Trophoblast cell (in vitro differentiated cells and primary cell): ENCODE measurements at regions not wholly inside any gene's neighbourhood (a gene's known extent, or its start where the extent isn't known, plus 50 kb on each side); places are given as distances from the start of the nearest gene placed in this dataset.

Source experiments
- DNase-seq, 2 donors: peaks; one replicate each; pipeline ENCODE4 v3.0.0-alpha.2; 2016
- H2AFZ ChIP-seq: 2 replicates; pipeline ENCODE4 v1.6.1; 2013; ENCODE audit warnings: low read length, moderate library complexity, mild to moderate bottlenecking; ENCODE audit not compliant: insufficient read depth, poor library complexity
- H2AK5ac ChIP-seq: 2 replicates; pipeline ENCODE4 v1.6.1; 2013; ENCODE audit warnings: mild to moderate bottlenecking, low read length
- H2BK120ac ChIP-seq: 2 replicates; pipeline ENCODE4 v1.6.1; 2013; ENCODE audit warnings: low read length, mild to moderate bottlenecking, moderate library complexity; ENCODE audit not compliant: insufficient read depth, poor library complexity
- H2BK12ac ChIP-seq: 2 replicates; pipeline ENCODE4 v1.6.1; 2013; ENCODE audit warnings: mild to moderate bottlenecking, low read length, moderate library complexity
- H2BK5ac ChIP-seq: 2 replicates; pipeline ENCODE4 v1.6.1; 2013; ENCODE audit warnings: low read length, low read depth, moderate library complexity, mild to moderate bottlenecking; ENCODE audit not compliant: poor library complexity
- H3K14ac ChIP-seq: 2 replicates; pipeline ENCODE4 v1.6.1; 2013; ENCODE audit warnings: mild to moderate bottlenecking, low read length
- H3K18ac ChIP-seq: 2 replicates; pipeline ENCODE4 v1.6.1; 2013; ENCODE audit warnings: mild to moderate bottlenecking, low read length
- H3K23ac ChIP-seq: 2 replicates; pipeline ENCODE4 v1.6.1; 2013; ENCODE audit warnings: low read length
- H3K27ac ChIP-seq: 2 replicates; pipeline ENCODE4 v1.5.1; 2013; ENCODE audit warnings: low read depth, mild to moderate bottlenecking, inconsistent platforms, low read length, moderate library complexity
- H3K27me3 ChIP-seq: 2 replicates; pipeline ENCODE4 v1.6.1; 2013; ENCODE audit warnings: inconsistent platforms, mild to moderate bottlenecking, low read length, moderate library complexity; ENCODE audit not compliant: insufficient read depth
- H3K36me3 ChIP-seq, 2 experiments: 1 replicate in 1 of 2; 2 replicates in 1 of 2; pipeline ENCODE4 v1.6.1; 2013; ENCODE audit warnings: low read length in 2 of 2, mild to moderate bottlenecking in 2 of 2, moderate library complexity in 1 of 2; ENCODE audit not compliant: insufficient read depth in 2 of 2, control insufficient read depth in 1 of 2
- H3K4ac ChIP-seq: 2 replicates; pipeline ENCODE4 v1.6.1; 2013; ENCODE audit warnings: low read depth, mild to moderate bottlenecking, low read length, moderate library complexity
- H3K4me1 ChIP-seq, 2 experiments: 1 replicate in 1 of 2; 2 replicates in 1 of 2; pipeline ENCODE4 v1.6.1; 2013; ENCODE audit warnings: low read length in 2 of 2, mild to moderate bottlenecking in 2 of 2, moderate library complexity in 1 of 2; ENCODE audit not compliant: insufficient read depth in 2 of 2, control insufficient read depth in 1 of 2
- H3K4me2 ChIP-seq: 2 replicates; pipeline ENCODE4 v1.6.1; 2013; ENCODE audit warnings: inconsistent platforms, mild to moderate bottlenecking, low read length, moderate library complexity
- H3K4me3 ChIP-seq: 2 replicates; pipeline ENCODE4 v1.5.1; 2013; ENCODE audit warnings: mild to moderate bottlenecking, low read depth, low read length, inconsistent platforms
- H3K79me1 ChIP-seq: one replicate; pipeline ENCODE4 v1.6.1; 2013; ENCODE audit warnings: low read length
- H3K79me2 ChIP-seq: 2 replicates; pipeline ENCODE4 v1.6.1; 2013; ENCODE audit warnings: low read length, mild to moderate bottlenecking; ENCODE audit not compliant: control insufficient read depth, insufficient read depth, poor library complexity
- H3K9ac ChIP-seq: 2 replicates; pipeline ENCODE4 v1.6.1; 2013; ENCODE audit warnings: mild to moderate bottlenecking, low read length
- H3K9me3 ChIP-seq: 2 replicates; pipeline ENCODE4 v1.6.1; 2013; ENCODE audit warnings: low read depth, mild to moderate bottlenecking, control low read depth, inconsistent platforms, low read length; ENCODE audit not compliant: insufficient read depth
- H4K12ac ChIP-seq: 2 replicates; pipeline ENCODE4 v1.6.1; 2013; ENCODE audit warnings: low read depth, mild to moderate bottlenecking, low read length, moderate library complexity
- H4K8ac ChIP-seq: 2 replicates; pipeline ENCODE4 v1.6.1; 2013; ENCODE audit warnings: low read depth, mild to moderate bottlenecking, low read length, moderate library complexity
- H4K91ac ChIP-seq: one replicate; pipeline ENCODE4 v1.6.1; 2013; ENCODE audit warnings: low read depth, mild to moderate bottlenecking, low read length, moderate library complexity
- WGBS: extraction: QIAGEN DNeasy Blood & Tissue Kit; methylation state at CpG from one replicate; pipeline ENCODE4 v1.1.7; 2013; ENCODE audit warnings: missing lambda C conversion rate; ENCODE audit not compliant: insufficient read length, insufficient coverage; ENCODE audit errors: extremely low coverage; 5-methylcytosine and 5-hydroxymethylcytosine counted together

DNA sequence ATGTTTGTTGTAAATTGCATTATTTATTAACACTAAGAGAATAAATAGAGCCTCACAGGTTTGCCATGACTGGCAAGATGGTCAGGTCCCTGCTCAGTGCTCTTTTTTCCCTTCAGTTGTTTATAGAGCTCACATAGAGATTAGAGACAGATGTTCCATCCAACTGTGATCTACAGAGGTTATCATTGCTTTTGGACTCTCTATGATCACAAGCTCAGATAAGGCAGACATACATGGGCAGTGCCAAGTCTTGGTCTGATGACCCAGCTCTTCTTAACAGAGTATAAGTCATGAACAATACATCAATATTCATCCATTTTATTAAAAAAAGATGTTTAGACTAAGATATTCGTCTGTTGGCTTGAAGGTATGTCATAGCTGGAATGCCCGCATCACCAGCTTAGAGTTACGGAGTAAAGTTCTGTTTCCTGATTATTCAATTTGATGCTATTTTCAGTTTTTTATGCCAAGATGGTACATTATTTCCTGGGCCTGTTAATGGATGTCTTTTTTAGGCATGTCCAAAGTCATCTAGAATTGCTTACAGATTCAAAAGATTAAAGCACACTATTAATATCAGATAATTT, 729.8 kb upstream of the SLC10A2 start:
- H3K14ac ChIP-seq, result no peak overlapping the region
- no peak overlapping the region for H3K4me2 ChIP-seq
- no peak overlapping the region for H3K23ac ChIP-seq
- no peaks in the 10 kb centered on the region for H3K36me3 ChIP-seq
- H2BK12ac ChIP-seq, result no peak overlapping the region
- H4K91ac ChIP-seq, result no peak overlapping the region
- no peak overlapping the region for H3K27ac ChIP-seq
- H2AFZ ChIP-seq, result no peak overlapping the region
- no peak overlapping the region for H2BK5ac ChIP-seq
- H3K9ac ChIP-seq, result no peak overlapping the region
- no peak overlapping the region for H2BK120ac ChIP-seq
- DNase-seq, result no peak
- no peak overlapping the region for H4K8ac ChIP-seq
- WGBS, result no CpG with 5 or more reads among the region's 3 CpGs
- peaks cover 2% of the 10 kb centered on the region for H3K9me3 ChIP-seq
- no peak overlapping the region for H3K4ac ChIP-seq
- no peaks in the 10 kb centered on the region for H3K27me3 ChIP-seq
- H3K79me2 ChIP-seq, result no peaks in the 10 kb centered on the region
- H3K4me3 ChIP-seq, result no peak overlapping the region
- H2AK5ac ChIP-seq, result no peak overlapping the region
- H3K18ac ChIP-seq, result no peak overlapping the region
- H3K4me1 ChIP-seq, result no peaks in the 10 kb centered on the region
- H4K12ac ChIP-seq, result no peak overlapping the region
- no peaks in the 10 kb centered on the region for H3K79me1 ChIP-seq

DNA sequence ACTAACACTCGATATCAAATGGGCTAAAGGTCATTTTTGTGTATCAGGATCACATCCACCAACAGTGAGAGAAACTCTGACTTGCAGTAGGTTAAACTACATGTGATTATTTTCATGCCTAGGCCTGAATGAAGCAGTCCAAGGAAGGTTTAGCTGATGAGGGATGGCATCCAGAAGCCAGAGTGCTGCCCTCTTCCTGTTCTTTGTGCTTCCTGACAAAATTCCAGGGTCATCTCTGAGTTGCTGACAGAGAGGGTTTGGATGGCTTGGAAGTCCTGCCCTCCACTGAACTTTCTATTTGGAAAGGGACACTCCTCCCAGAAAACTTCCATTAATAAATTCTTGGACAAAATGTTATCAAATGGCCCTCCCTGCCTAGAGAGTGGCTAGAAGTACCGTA, 728.3 kb upstream of the SLC10A2 start:
- Histone ChIP-seq H3K4me2 (no peak overlapping the region), H2AK5ac (no peak overlapping the region), H2AFZ (no peak overlapping the region)

DNA sequence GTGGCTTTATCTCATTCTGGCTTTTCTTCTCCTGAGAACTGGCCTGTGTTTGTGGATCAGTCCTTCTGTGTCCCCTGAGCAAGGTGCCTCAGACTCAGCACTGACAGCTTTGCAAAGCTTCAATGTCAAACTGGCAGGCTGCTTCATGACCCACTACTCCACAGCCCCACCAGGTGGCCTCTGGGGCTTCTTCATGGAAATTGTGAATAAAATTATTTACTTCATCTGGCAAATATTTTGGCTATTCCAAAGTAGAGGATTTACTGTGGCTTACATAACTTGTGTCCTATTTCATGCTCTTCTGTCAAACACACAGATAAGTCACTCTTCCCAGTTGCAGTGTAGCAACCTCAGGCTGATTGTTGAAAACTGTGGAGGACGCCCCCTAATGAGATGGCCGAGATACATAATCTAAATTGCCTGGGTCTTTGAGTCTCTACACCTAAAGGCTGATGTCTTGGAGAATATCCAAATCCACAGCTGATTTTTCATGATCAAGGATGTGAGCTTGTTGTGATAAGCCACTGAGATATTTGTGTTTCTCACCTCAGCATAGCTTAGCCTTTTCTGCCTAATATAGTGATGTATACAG, 721.9 kb upstream of the SLC10A2 start:
- no peak overlapping the region for H3K27ac ChIP-seq
- no peak overlapping the region for H3K14ac ChIP-seq
- H3K79me2 ChIP-seq, result no peaks in the 10 kb centered on the region
- H2BK5ac ChIP-seq, result no peak overlapping the region
- no peak overlapping the region for H2BK12ac ChIP-seq
- no peak overlapping the region for H2AFZ ChIP-seq
- no peaks in the 10 kb centered on the region for H3K4me1 ChIP-seq
- no peak overlapping the region for H2BK120ac ChIP-seq
- no peak overlapping the region for H3K23ac ChIP-seq
- peaks cover 0 to 2% of the 10 kb centered on the region in 2 experiments for H3K36me3 ChIP-seq
- H4K91ac ChIP-seq, result no peak overlapping the region
- no peaks in the 10 kb centered on the region for H3K79me1 ChIP-seq
- no peak overlapping the region for H4K8ac ChIP-seq
- H3K9me3 ChIP-seq, result peaks cover 2% of the 10 kb centered on the region
- no peak overlapping the region for H3K4ac ChIP-seq
- no peaks in the 10 kb centered on the region for H3K27me3 ChIP-seq
- H3K18ac ChIP-seq, result no peak overlapping the region
- H4K12ac ChIP-seq, result no peak overlapping the region
- H2AK5ac ChIP-seq, result no peak overlapping the region
- no peak for DNase-seq
- H3K9ac ChIP-seq, result no peak overlapping the region
- no peak overlapping the region for H3K4me2 ChIP-seq
- WGBS, result no CpG with 5 or more reads among the region's 2 CpGs
- no peak overlapping the region for H3K4me3 ChIP-seq

More for the DNA sequence above, 728.3 kb upstream of the SLC10A2 start:
- Histone ChIP-seq H2BK120ac (no peak overlapping the region), H3K79me2 (no peaks in the 10 kb centered on the region), H3K36me3 (no peaks in the 10 kb centered on the region), H3K27me3 (no peaks in the 10 kb centered on the region), H3K14ac (no peak overlapping the region), H4K91ac (no peak overlapping the region), H3K27ac (no peak overlapping the region), H3K79me1 (no peaks in the 10 kb centered on the region), H4K12ac (no peak overlapping the region), H3K4me1 (no peaks in the 10 kb centered on the region), H3K9me3 (peaks cover 2% of the 10 kb centered on the region), H4K8ac (no peak overlapping the region), H2BK12ac (no peak overlapping the region), H3K4ac (no peak overlapping the region), H2BK5ac (no peak overlapping the region), H3K18ac (no peak overlapping the region), H3K9ac (no peak overlapping the region), H3K23ac (no peak overlapping the region), H3K4me3 (no peak overlapping the region)
- DNase-seq, result no peak
- WGBS, result no CpG with 5 or more reads among the region's 2 CpGs

DNA sequence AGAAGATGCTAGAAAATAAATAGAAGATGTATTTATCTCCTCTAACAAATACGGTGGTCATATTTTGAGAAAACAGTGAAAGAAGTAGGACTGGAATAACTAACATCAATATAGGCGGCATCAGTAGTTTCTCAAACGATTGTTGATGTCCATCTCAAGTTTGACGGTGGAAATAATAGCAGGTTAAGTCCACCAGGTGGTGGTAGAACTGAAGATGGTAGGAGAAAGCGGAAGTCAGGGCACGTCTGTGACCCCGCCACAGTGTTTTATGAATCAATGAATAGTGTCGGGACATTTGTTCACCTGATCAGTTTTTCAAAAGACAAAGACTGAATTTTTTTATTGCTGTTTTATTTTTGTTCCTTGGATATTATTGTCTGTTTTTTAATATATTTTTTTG, 706.4 kb upstream of the SLC10A2 start:
- Histone ChIP-seq H3K36me3 (no peaks in the 10 kb centered on the region), H3K4me1 (no peaks in the 10 kb centered on the region), H3K79me1 (peaks cover 3% of the 10 kb centered on the region), H4K12ac (no peak overlapping the region), H2AFZ (no peak overlapping the region), H4K91ac (no peak overlapping the region), H2AK5ac (no peak overlapping the region), H3K9me3 (no peaks in the 10 kb centered on the region), H3K9ac (no peak overlapping the region), H2BK5ac (no peak overlapping the region), H3K4ac (no peak overlapping the region), H3K14ac (no peak overlapping the region), H2BK12ac (no peak overlapping the region), H4K8ac (no peak overlapping the region), H3K27me3 (no peaks in the 10 kb centered on the region), H3K27ac (no peak overlapping the region), H3K79me2 (no peaks in the 10 kb centered on the region), H2BK120ac (no peak overlapping the region), H3K4me2 (no peak overlapping the region), H3K4me3 (no peak overlapping the region), H3K23ac (no peak overlapping the region), H3K18ac (no peak overlapping the region)
- no CpG with 5 or more reads among the region's 8 CpGs for WGBS
- peak in 1 of 2 donors; percentile 39 for DNase-seq
